ENCODE measurements at regions not wholly inside any gene's neighbourhood (a gene's known extent, or its start where the extent isn't known, plus 50 kb on each side); places are given as distances from the start of the nearest gene placed in this dataset.

- H3K27ac ChIP-seq, result no peak overlapping the region
Observed at GRCh38 chr17:13776027-13776551, 174.4 kb upstream of the HS3ST3A1 start.

GRCh38 chr17:13777003-13777402, 175.3 kb upstream of the HS3ST3A1 start:
- TF ChIP-seq Cebpa-rat (IDR thresholded peaks at IDR 0.05), result no peak

More at GRCh38 chr17:13776027-13776551, 174.4 kb upstream of the HS3ST3A1 start:
- H3K4me2 ChIP-seq, result no peak overlapping the region
- no peak for TF ChIP-seq Cebpa-rat (IDR thresholded peaks at IDR 0.05)
- H3K27me3 ChIP-seq, result no peaks in the 10 kb centered on the region
- H3K4me3 ChIP-seq, result no peak overlapping the region
- no peaks in the 10 kb centered on the region for H3K4me1 ChIP-seq
- no peaks in the 10 kb centered on the region for H3K36me3 ChIP-seq
- H3K9ac ChIP-seq, result no peak overlapping the region
- no peaks in the 10 kb centered on the region for H4K20me1 ChIP-seq
- peaks cover 16% of the 10 kb centered on the region; the same call in 1 of the 2 replicates for H3K9me3 ChIP-seq

GRCh38 chr17:13784434-13785095, 182.8 kb upstream of the HS3ST3A1 start:
- no peaks in the 10 kb centered on the region for H4K20me1 ChIP-seq
- no peak for TF ChIP-seq Cebpa-rat (IDR thresholded peaks at IDR 0.05)
- H3K36me3 ChIP-seq, result no peaks in the 10 kb centered on the region
- no peaks in the 10 kb centered on the region for H3K4me1 ChIP-seq
- H3K9me3 ChIP-seq, result peaks cover 4% of the 10 kb centered on the region; the same call in 1 of the 2 replicates
- no peak overlapping the region for H3K9ac ChIP-seq
- no peaks in the 10 kb centered on the region for H3K27me3 ChIP-seq
- no peak overlapping the region for H3K4me2 ChIP-seq
- no peak overlapping the region for H3K4me3 ChIP-seq
- no peak overlapping the region for H3K27ac ChIP-seq

More at GRCh38 chr17:13777003-13777402, 175.3 kb upstream of the HS3ST3A1 start:
- Histone ChIP-seq H3K36me3 (no peaks in the 10 kb centered on the region), H3K9ac (no peak overlapping the region), H3K4me2 (no peak overlapping the region), H3K4me1 (no peaks in the 10 kb centered on the region), H4K20me1 (no peaks in the 10 kb centered on the region), H3K27me3 (no peaks in the 10 kb centered on the region), H3K4me3 (no peak overlapping the region), H3K9me3 (peaks cover 18% of the 10 kb centered on the region; the same call in 1 of the 2 replicates), H3K27ac (no peak overlapping the region)

GRCh38 chr17:13785981-13786598, 184.4 kb upstream of the HS3ST3A1 start:
- Histone ChIP-seq H3K27ac (no peak overlapping the region), H3K9ac (no peak overlapping the region), H3K4me2 (no peak overlapping the region), H3K4me1 (no peaks in the 10 kb centered on the region), H3K9me3 (peaks cover 2% of the 10 kb centered on the region; the same call in 1 of the 2 replicates), H3K27me3 (no peaks in the 10 kb centered on the region), H4K20me1 (no peaks in the 10 kb centered on the region), H3K36me3 (no peaks in the 10 kb centered on the region), H3K4me3 (no peak overlapping the region)
- no peak for TF ChIP-seq Cebpa-rat (IDR thresholded peaks at IDR 0.05)

- Histone ChIP-seq H3K27ac (no peak overlapping the region), H3K9me3 (no peaks in the 10 kb centered on the region; the same call in 1 of the 2 replicates), H4K20me1 (no peaks in the 10 kb centered on the region), H3K36me3 (no peaks in the 10 kb centered on the region), H3K4me1 (no peaks in the 10 kb centered on the region), H3K4me3 (no peak overlapping the region), H3K4me2 (no peak overlapping the region), H3K9ac (no peak overlapping the region), H3K27me3 (no peaks in the 10 kb centered on the region)
- no peak for TF ChIP-seq Cebpa-rat (IDR thresholded peaks at IDR 0.05)
Observed at GRCh38 chr17:13787636-13788035, 185.9 kb upstream of the HS3ST3A1 start.

GRCh38 chr17:13788385-13788784, 186.7 kb upstream of the HS3ST3A1 start:
- Histone ChIP-seq H3K9me3 (no peaks in the 10 kb centered on the region; the same call in 1 of the 2 replicates), H3K27me3 (no peaks in the 10 kb centered on the region), H3K4me1 (no peaks in the 10 kb centered on the region), H4K20me1 (no peaks in the 10 kb centered on the region), H3K4me2 (no peak overlapping the region), H3K9ac (no peak overlapping the region), H3K27ac (no peak overlapping the region), H3K4me3 (no peak overlapping the region), H3K36me3 (no peaks in the 10 kb centered on the region)
- no peak for TF ChIP-seq Cebpa-rat (IDR thresholded peaks at IDR 0.05)

GRCh38 chr17:13792314-13792713, 190.6 kb upstream of the HS3ST3A1 start:
- Histone ChIP-seq H3K27ac (no peak overlapping the region), H4K20me1 (no peaks in the 10 kb centered on the region), H3K9ac (no peak overlapping the region), H3K36me3 (no peaks in the 10 kb centered on the region), H3K4me1 (no peaks in the 10 kb centered on the region), H3K9me3 (no peaks in the 10 kb centered on the region; the same call in 1 of the 2 replicates), H3K4me3 (no peak overlapping the region), H3K4me2 (no peak overlapping the region), H3K27me3 (no peaks in the 10 kb centered on the region)
- no peak for TF ChIP-seq Cebpa-rat (IDR thresholded peaks at IDR 0.05)

GRCh38 chr17:13793951-13794350, 192.2 kb upstream of the HS3ST3A1 start:
- no peak overlapping the region for H3K27ac ChIP-seq
- H3K9me3 ChIP-seq, result no peaks in the 10 kb centered on the region; the same call in 1 of the 2 replicates
- H3K27me3 ChIP-seq, result no peaks in the 10 kb centered on the region
- no peaks in the 10 kb centered on the region for H4K20me1 ChIP-seq
- no peak overlapping the region for H3K4me2 ChIP-seq
- H3K9ac ChIP-seq, result no peak overlapping the region
- H3K36me3 ChIP-seq, result no peaks in the 10 kb centered on the region
- no peaks in the 10 kb centered on the region for H3K4me1 ChIP-seq
- TF ChIP-seq Cebpa-rat (IDR thresholded peaks at IDR 0.05), result no peak
- no peak overlapping the region for H3K4me3 ChIP-seq

GRCh38 chr17:13797863-13798262, 196.1 kb upstream of the HS3ST3A1 start:
- Histone ChIP-seq H3K36me3 (no peaks in the 10 kb centered on the region), H3K27me3 (no peaks in the 10 kb centered on the region), H3K4me3 (no peak overlapping the region), H3K9me3 (no peaks in the 10 kb centered on the region), H3K27ac (no peak overlapping the region), H3K4me1 (no peaks in the 10 kb centered on the region), H3K4me2 (no peak overlapping the region), H4K20me1 (no peaks in the 10 kb centered on the region), H3K9ac (no peak overlapping the region)
- TF ChIP-seq Cebpa-rat (IDR thresholded peaks at IDR 0.05), result no peak

GRCh38 chr17:13806092-13806491, 204.4 kb upstream of the HS3ST3A1 start:
- H3K4me2 ChIP-seq, result no peak overlapping the region
- H3K4me3 ChIP-seq, result no peak overlapping the region
- no peak overlapping the region for H3K9ac ChIP-seq
- TF ChIP-seq Cebpa-rat (IDR thresholded peaks at IDR 0.05), result no peak
- no peaks in the 10 kb centered on the region for H3K4me1 ChIP-seq
- no peaks in the 10 kb centered on the region for H3K27me3 ChIP-seq
- no peaks in the 10 kb centered on the region; the same call in 1 of the 2 replicates for H3K9me3 ChIP-seq
- H3K36me3 ChIP-seq, result no peaks in the 10 kb centered on the region
- no peak overlapping the region for H3K27ac ChIP-seq
- no peaks in the 10 kb centered on the region for H4K20me1 ChIP-seq

All from BLaER1 (cell line).